ENCODE measurements at regions not wholly inside any gene's neighbourhood (a gene's known extent, or its start where the extent isn't known, plus 50 kb on each side); places are given as distances from the start of the nearest gene placed in this dataset.

DNA sequence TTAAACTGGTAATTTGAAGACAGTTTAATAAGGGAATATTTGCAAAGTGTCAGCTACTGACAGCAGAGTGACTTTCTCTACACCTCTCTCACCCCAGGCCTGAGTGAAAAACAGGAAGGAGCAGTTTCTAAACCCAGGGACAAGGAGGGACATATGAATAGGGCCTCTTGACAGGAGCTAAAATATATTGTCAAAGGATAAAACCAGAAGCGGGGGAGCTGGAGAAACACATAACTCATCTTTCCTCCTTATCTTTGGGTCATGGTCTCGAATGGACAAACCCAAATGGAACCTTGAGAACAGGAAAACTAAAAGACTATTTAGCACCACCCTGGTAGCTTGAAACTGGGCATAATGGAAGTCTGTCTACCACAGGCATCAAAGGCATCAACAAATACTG is 197.5 kb upstream of the FOXA2 start:
- TF ChIP-seq, protein P1, sequence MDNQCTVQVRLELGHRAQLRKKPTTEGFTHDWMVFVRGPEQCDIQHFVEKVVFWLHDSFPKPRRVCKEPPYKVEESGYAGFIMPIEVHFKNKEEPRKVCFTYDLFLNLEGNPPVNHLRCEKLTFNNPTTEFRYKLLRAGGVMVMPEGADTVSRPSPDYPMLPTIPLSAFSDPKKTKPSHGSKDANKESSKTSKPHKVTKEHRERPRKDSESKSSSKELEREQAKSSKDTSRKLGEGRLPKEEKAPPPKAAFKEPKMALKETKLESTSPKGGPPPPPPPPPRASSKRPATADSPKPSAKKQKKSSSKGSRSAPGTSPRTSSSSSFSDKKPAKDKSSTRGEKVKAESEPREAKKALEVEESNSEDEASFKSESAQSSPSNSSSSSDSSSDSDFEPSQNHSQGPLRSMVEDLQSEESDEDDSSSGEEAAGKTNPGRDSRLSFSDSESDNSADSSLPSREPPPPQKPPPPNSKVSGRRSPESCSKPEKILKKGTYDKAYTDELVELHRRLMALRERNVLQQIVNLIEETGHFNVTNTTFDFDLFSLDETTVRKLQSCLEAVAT (IDR thresholded peaks at IDR 0.05) = no peak
- TF ChIP-seq ZNF316 (IDR thresholded peaks at IDR 0.05) (no peak), EGR1 (conservative IDR thresholded peaks at IDR 0.05) (no peak), HNRNPUL1 (IDR thresholded peaks at IDR 0.05; ENCODE audit: low read length) (no peak), SRF (CRISPR knock-in tag; IDR thresholded peaks at IDR 0.05) (no peak), PHB (CRISPR knock-in tag; IDR thresholded peaks at IDR 0.05) (no peak)
- TF ChIP-seq, protein P2, sequence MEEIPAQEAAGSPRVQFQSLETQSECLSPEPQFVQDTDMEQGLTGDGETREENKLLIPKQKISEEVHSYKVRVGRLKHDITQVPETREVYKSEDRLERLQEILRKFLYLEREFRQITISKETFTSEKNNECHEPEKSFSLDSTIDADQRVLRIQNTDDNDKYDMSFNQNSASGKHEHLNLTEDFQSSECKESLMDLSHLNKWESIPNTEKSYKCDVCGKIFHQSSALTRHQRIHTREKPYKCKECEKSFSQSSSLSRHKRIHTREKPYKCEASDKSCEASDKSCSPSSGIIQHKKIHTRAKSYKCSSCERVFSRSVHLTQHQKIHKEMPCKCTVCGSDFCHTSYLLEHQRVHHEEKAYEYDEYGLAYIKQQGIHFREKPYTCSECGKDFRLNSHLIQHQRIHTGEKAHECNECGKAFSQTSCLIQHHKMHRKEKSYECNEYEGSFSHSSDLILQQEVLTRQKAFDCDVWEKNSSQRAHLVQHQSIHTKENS (CRISPR knock-in tag; IDR thresholded peaks at IDR 0.05) = no peak

Data from K562 (cell line).